GM12878 (cell line): ENCODE measurements at regions not wholly inside any gene's neighbourhood (a gene's known extent, or its start where the extent isn't known, plus 50 kb on each side); places are given as distances from the start of the nearest gene placed in this dataset.

Experiments
- ATAC-seq: fragments of 200-7000 bp; cut with Tn5 transposase; 3 replicates; pipeline ENCODE4 v1.9.1; 2020; ENCODE audit warnings: mild to moderate bottlenecking, moderate library complexity
- BruUV-seq: library from RNA; stranded (reverse); fragments of 400-500 nt; replicated peaks from 2 replicates; lab custom pipeline; 2021; lab: Mats Ljungman, UMichigan
- CTCF ChIA-PET: fragments of 300-600 bp; sonication (Branson Sonifier 250); formaldehyde crosslinking; extraction: SDS; loops from one replicate; lab custom pipeline; 2021; ENCODE audit warnings: inconsistent platforms; lab: Yijun Ruan, JAX
- POLR2A ChIA-PET: fragments of 350-600 bp; formaldehyde crosslinking; extraction: SDS; loops from one replicate; lab custom pipeline; 2021; ENCODE audit warnings: inconsistent platforms; lab: Charles Lee
- RAD21 ChIA-PET: fragments of 300-600 bp; sonication (Branson Sonifier 250); formaldehyde crosslinking; loops from one replicate; lab custom pipeline; 2023; ENCODE audit warnings: antibody characterized with exemption; ENCODE audit not compliant: unreplicated experiment; lab: Charles Lee
- SMC1A ChIA-PET: fragments of 300-600 bp; sonication (Branson Sonifier 250); formaldehyde crosslinking; loops from one replicate; lab custom pipeline; 2023; ENCODE audit not compliant: unreplicated experiment, uncharacterized antibody; lab: Charles Lee
- DNase-seq: peaks from one replicate; pipeline ENCODE4 v3.0.0-alpha.2; 2011; ENCODE audit warnings: low read depth, low spot score
- FAIRE-seq: peaks from 3 replicates; lab custom pipeline; 2011; peaks lifted over from hg19 to GRCh38; lab: Jason Lieb, UNC
- H2AFZ ChIP-seq: 2 replicates; pipeline ENCODE4 v1.6.0; 2011; ENCODE audit warnings: low read depth, low read length, control low read depth; ENCODE audit not compliant: control insufficient read depth
- H3K27ac ChIP-seq: 2 replicates; pipeline ENCODE4 v1.5.1; 2011; ENCODE audit warnings: control low read depth; ENCODE audit not compliant: control insufficient read depth, insufficient read depth
- H3K27me3 ChIP-seq, 2 experiments: replicated peaks in 1 of 2; 2 replicates each; pipeline versions ENCODE4 v1.6.0 to v1.6.1; 2011; ENCODE audit warnings: low read length in 1 of 2; ENCODE audit not compliant: control insufficient read depth in 2 of 2, insufficient read depth in 2 of 2
- H3K36me3 ChIP-seq, 2 experiments: 2 replicates each; pipeline ENCODE4 v1.5.1; 2011; ENCODE audit warnings: low read length in 1 of 2; ENCODE audit not compliant: control insufficient read depth in 2 of 2, insufficient read depth in 2 of 2
- H3K4me1 ChIP-seq: 2 replicates; pipeline ENCODE4 v1.6.1; 2011; ENCODE audit warnings: mild to moderate bottlenecking, low read length, moderate library complexity, mixed read lengths; ENCODE audit not compliant: control insufficient read depth, insufficient read depth
- H3K4me2 ChIP-seq: 2 replicates; pipeline ENCODE4 v1.6.0; 2011; ENCODE audit warnings: control low read depth; ENCODE audit not compliant: control insufficient read depth, insufficient read depth
- H3K4me3 ChIP-seq: fragments of 200-600 bp; sonication (generic); 2 replicates; pipeline ENCODE4 v1.5.1; 2016
- H3K79me2 ChIP-seq: 2 replicates; pipeline ENCODE4 v1.6.0; 2011; ENCODE audit warnings: low read length; ENCODE audit not compliant: control insufficient read depth, insufficient read depth
- H3K9ac ChIP-seq: 2 replicates; pipeline ENCODE4 v1.8.0; 2011; ENCODE audit warnings: low read length, control low read depth, mixed read lengths; ENCODE audit not compliant: control insufficient read depth, insufficient read depth
- H3K9me3 ChIP-seq: replicated peaks from 3 replicates; pipeline ENCODE4 v1.5.1; 2011; ENCODE audit warnings: mild to moderate bottlenecking, low read length; ENCODE audit not compliant: control insufficient read depth, insufficient read depth
- H4K20me1 ChIP-seq: 2 replicates; pipeline ENCODE4 v1.6.0; 2011; ENCODE audit not compliant: control insufficient read depth, insufficient read depth
- BRCA1 ChIP-seq: IDR thresholded peaks from 2 replicates; pipeline ENCODE4 v1.6.1; 2011; ENCODE audit warnings: low read depth, low read length, improper control_type of control experiment
- CHD1 ChIP-seq: IDR thresholded peaks from 2 replicates; pipeline ENCODE4 v1.6.1; 2012; ENCODE audit warnings: low read depth, low read length, improper control_type of control experiment
- HCFC1 ChIP-seq: fragments of 150-350 bp; IDR thresholded peaks from 2 replicates; pipeline ENCODE4 v1.6.1; 2014; ENCODE audit warnings: low read length
- LARP7 ChIP-seq: fragments of 450-650 bp; IDR thresholded peaks from 2 replicates; pipeline ENCODE4 v1.6.1; 2017; ENCODE audit warnings: mild to moderate bottlenecking
- MXI1 ChIP-seq: fragments of 150-350 bp; IDR thresholded peaks from 2 replicates; pipeline ENCODE4 v1.6.1; 2011; ENCODE audit warnings: low read depth, mild to moderate bottlenecking, inconsistent platforms, low read length, improper control_type of control experiment
- NFIC ChIP-seq: IDR thresholded peaks from 2 replicates; pipeline ENCODE4 v1.6.1; 2012; ENCODE audit warnings: low read depth, mild to moderate bottlenecking, inconsistent platforms, low read length, moderate library complexity
- RAD21 ChIP-seq: IDR thresholded peaks from 2 replicates; pipeline ENCODE4 v1.6.1; 2011; ENCODE audit warnings: mild to moderate bottlenecking, low read depth, low read length, moderate library complexity; ENCODE audit not compliant: insufficient read depth
- SMAD5 ChIP-seq: IDR thresholded peaks from 2 replicates; pipeline ENCODE4 v1.6.1; 2016; ENCODE audit warnings: antibody characterized with exemption, low read depth
- TCF3 ChIP-seq: IDR thresholded peaks from 2 replicates; pipeline ENCODE4 v1.6.1; 2012; ENCODE audit warnings: low read depth, mild to moderate bottlenecking, low read length, borderline replicate concordance; ENCODE audit not compliant: insufficient read depth
- YY1 ChIP-seq: IDR thresholded peaks from 2 replicates; pipeline ENCODE4 v1.6.1; 2011; ENCODE audit warnings: low read depth, mild to moderate bottlenecking, low read length
- ZNF384 ChIP-seq: IDR thresholded peaks from 2 replicates; pipeline ENCODE4 v1.6.1; 2012; ENCODE audit warnings: low read depth, mild to moderate bottlenecking, low read length, improper control_type of control experiment, borderline replicate concordance
- WGBS: methylation state at CpG from one replicate; pipeline ENCODE4 v1.1.6; 2016; ENCODE audit warnings: low lambda C conversion rate; ENCODE audit not compliant: insufficient replicate concordance, insufficient coverage; ENCODE audit errors: missing lambda C conversion rate; 5-methylcytosine and 5-hydroxymethylcytosine counted together
- in situ Hi-C: fragments of 300-500 bp; cut with MboI; formaldehyde crosslinking; loops from 9 replicates; pipeline ENCODE4 v1.14.3; 2018; ENCODE audit warnings: mixed read lengths
- intact Hi-C: fragments of 100-400 bp; cut with micrococcal nuclease; formaldehyde crosslinking; loops from one replicate; pipeline ENCODE4 v1.14.2; 2022; ENCODE audit not compliant: unreplicated experiment
- TF ChIP-seq, protein P1 (sequence below), 3 experiments: IDR thresholded peaks in 2 of 3; conservative IDR thresholded peaks in 1 of 3; 2 replicates each; pipeline ENCODE4 v1.5.1; 2011; ENCODE audit warnings: low read depth in 3 of 3, low read length in 3 of 3, mild to moderate bottlenecking in 3 of 3, control low read depth in 2 of 3, moderate library complexity in 2 of 3, inconsistent platforms in 1 of 3, mixed read lengths in 1 of 3; ENCODE audit not compliant: control insufficient read depth in 2 of 3, insufficient read depth in 1 of 3; ENCODE audit errors: extremely low read depth in 1 of 3
- TF ChIP-seq, protein P2 (sequence below): fragments of 450-650 bp; IDR thresholded peaks from 2 replicates; pipeline ENCODE4 v1.6.1; 2017; ENCODE audit warnings: mild to moderate bottlenecking, moderate library complexity
- TF ChIP-seq, protein P3 (sequence below): IDR thresholded peaks from 2 replicates; pipeline ENCODE4 v1.6.1; 2012; ENCODE audit warnings: low read depth, low read length, improper control_type of control experiment

DNA sequence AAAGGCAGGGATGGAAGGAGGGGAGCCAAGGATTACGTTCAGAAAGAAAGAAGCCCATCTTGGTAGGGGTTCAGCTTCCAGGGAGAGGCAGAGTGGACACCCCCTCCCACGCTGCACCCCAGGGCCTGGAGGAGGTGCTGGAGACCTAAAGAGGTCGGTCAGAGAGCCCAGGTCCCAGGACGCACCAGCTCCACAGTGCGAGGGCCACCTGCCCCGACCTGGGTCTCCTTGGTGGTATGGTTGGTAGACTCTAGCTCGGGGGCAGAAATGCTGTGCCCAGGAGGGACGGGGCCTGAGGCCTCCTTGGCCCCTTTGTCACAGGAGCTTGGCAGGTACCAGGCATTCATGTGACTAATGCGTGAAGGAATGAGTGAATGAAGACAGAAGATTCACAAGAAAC, 87.1 kb upstream of the RAB6C start (continued):
- TF ChIP-seq, protein P1, sequence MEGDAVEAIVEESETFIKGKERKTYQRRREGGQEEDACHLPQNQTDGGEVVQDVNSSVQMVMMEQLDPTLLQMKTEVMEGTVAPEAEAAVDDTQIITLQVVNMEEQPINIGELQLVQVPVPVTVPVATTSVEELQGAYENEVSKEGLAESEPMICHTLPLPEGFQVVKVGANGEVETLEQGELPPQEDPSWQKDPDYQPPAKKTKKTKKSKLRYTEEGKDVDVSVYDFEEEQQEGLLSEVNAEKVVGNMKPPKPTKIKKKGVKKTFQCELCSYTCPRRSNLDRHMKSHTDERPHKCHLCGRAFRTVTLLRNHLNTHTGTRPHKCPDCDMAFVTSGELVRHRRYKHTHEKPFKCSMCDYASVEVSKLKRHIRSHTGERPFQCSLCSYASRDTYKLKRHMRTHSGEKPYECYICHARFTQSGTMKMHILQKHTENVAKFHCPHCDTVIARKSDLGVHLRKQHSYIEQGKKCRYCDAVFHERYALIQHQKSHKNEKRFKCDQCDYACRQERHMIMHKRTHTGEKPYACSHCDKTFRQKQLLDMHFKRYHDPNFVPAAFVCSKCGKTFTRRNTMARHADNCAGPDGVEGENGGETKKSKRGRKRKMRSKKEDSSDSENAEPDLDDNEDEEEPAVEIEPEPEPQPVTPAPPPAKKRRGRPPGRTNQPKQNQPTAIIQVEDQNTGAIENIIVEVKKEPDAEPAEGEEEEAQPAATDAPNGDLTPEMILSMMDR (IDR thresholded peaks at IDR 0.05 in 2 of 3, conservative IDR thresholded peaks at IDR 0.05 in 1 of 3; ENCODE audit: control insufficient read depth in 2 of 3, extremely low read depth in 1 of 3, insufficient read depth in 1 of 3, low read depth in 3 of 3, low read length in 3 of 3) = no peak
- TF ChIP-seq ZNF384 (no peak), MXI1 (no peak), TCF3 (no peak)

DNA sequence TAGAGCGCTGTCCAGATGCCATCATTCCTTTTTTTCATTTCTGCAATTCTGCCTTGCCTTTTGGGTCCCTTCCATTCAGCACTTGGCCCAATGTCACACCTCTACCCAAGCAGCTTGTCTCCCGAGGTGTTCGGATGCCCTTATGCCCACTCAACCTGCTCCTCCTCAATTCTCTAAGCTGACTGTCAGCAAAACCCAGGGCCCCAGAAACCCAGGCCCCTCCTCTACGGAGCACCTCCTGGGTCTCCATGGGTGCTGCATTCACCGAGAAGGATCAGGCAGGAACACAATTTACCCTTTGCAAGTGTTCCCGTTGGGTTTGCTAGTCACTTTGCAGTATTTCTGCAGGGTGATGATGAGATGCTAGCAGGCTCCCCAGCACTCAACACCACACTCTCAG, 86.7 kb upstream of the RAB6C start:
- DNase-seq (no peak), ATAC-seq (no peak), FAIRE-seq (no peak)
- CTCF ChIA-PET = no interaction called here
- RAD21 ChIA-PET = no interaction called here
- Histone ChIP-seq H4K20me1 (no peaks in the 10 kb centered on the region), H3K9me3 (no peaks in the 10 kb centered on the region), H3K79me2 (no peaks in the 10 kb centered on the region), H3K27me3 (no peaks in the 10 kb centered on the region), H3K4me1 (no peaks in the 10 kb centered on the region), H3K4me3 (no peak overlapping the region), H3K9ac (no peak overlapping the region), H3K36me3 (no peaks in the 10 kb centered on the region), H3K4me2 (no peak overlapping the region), H2AFZ (no peak overlapping the region), H3K27ac (no peak overlapping the region)
- WGBS = under 1% methylated on average over 6 of the region's 6 CpGs
- SMC1A ChIA-PET = no interaction called here
- in situ Hi-C loops (no loop called here), intact Hi-C loops (no loop called here)
- TF ChIP-seq HCFC1 = no peak
- no peak for TF ChIP-seq SMAD5
- no peak for TF ChIP-seq BRCA1
- no peak for TF ChIP-seq YY1
- no peak for TF ChIP-seq LARP7
- TF ChIP-seq, protein P1 (IDR thresholded peaks at IDR 0.05 in 2 of 3, conservative IDR thresholded peaks at IDR 0.05 in 1 of 3; ENCODE audit: control insufficient read depth in 2 of 3, extremely low read depth in 1 of 3, insufficient read depth in 1 of 3, low read depth in 3 of 3, low read length in 3 of 3) = no peak
- no peak for TF ChIP-seq ZNF384
- TF ChIP-seq NFIC = no peak
- no peak for TF ChIP-seq CHD1
- no peak for TF ChIP-seq RAD21
- TF ChIP-seq, protein P2, sequence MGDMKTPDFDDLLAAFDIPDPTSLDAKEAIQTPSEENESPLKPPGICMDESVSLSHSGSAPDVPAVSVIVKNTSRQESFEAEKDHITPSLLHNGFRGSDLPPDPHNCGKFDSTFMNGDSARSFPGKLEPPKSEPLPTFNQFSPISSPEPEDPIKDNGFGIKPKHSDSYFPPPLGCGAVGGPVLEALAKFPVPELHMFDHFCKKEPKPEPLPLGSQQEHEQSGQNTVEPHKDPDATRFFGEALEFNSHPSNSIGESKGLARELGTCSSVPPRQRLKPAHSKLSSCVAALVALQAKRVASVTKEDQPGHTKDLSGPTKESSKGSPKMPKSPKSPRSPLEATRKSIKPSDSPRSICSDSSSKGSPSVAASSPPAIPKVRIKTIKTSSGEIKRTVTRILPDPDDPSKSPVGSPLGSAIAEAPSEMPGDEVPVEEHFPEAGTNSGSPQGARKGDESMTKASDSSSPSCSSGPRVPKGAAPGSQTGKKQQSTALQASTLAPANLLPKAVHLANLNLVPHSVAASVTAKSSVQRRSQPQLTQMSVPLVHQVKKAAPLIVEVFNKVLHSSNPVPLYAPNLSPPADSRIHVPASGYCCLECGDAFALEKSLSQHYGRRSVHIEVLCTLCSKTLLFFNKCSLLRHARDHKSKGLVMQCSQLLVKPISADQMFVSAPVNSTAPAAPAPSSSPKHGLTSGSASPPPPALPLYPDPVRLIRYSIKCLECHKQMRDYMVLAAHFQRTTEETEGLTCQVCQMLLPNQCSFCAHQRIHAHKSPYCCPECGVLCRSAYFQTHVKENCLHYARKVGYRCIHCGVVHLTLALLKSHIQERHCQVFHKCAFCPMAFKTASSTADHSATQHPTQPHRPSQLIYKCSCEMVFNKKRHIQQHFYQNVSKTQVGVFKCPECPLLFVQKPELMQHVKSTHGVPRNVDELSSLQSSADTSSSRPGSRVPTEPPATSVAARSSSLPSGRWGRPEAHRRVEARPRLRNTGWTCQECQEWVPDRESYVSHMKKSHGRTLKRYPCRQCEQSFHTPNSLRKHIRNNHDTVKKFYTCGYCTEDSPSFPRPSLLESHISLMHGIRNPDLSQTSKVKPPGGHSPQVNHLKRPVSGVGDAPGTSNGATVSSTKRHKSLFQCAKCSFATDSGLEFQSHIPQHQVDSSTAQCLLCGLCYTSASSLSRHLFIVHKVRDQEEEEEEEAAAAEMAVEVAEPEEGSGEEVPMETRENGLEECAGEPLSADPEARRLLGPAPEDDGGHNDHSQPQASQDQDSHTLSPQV = no peak
- TF ChIP-seq, protein P3, sequence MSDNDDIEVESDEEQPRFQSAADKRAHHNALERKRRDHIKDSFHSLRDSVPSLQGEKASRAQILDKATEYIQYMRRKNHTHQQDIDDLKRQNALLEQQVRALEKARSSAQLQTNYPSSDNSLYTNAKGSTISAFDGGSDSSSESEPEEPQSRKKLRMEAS = no peak
- POLR2A ChIA-PET = no interaction called here
- BruUV-seq = no TSS peak
